Fibroblast of villous mesenchyme (primary cell): ENCODE measurements at regions not wholly inside any gene's neighbourhood (a gene's known extent, or its start where the extent isn't known, plus 50 kb on each side); places are given as distances from the start of the nearest gene placed in this dataset.
A peak's percentile ranks its signal among the peaks of the same experiment; 100 is the strongest.

Source experiments
- DNase-seq: peaks from one replicate; pipeline ENCODE4 v3.0.0-alpha.2; 2010; ENCODE audit warnings: low read depth
- H3K4me3 ChIP-seq: 2 replicates; pipeline ENCODE4 v1.5.1; 2011; ENCODE audit warnings: low read depth, mild to moderate bottlenecking, low read length
- TF ChIP-seq, protein P1 (sequence below): IDR thresholded peaks from 2 replicates; pipeline ENCODE4 v1.5.1; 2012; ENCODE audit warnings: low read depth, mild to moderate bottlenecking, low read length; ENCODE audit not compliant: insufficient read depth

DNA sequence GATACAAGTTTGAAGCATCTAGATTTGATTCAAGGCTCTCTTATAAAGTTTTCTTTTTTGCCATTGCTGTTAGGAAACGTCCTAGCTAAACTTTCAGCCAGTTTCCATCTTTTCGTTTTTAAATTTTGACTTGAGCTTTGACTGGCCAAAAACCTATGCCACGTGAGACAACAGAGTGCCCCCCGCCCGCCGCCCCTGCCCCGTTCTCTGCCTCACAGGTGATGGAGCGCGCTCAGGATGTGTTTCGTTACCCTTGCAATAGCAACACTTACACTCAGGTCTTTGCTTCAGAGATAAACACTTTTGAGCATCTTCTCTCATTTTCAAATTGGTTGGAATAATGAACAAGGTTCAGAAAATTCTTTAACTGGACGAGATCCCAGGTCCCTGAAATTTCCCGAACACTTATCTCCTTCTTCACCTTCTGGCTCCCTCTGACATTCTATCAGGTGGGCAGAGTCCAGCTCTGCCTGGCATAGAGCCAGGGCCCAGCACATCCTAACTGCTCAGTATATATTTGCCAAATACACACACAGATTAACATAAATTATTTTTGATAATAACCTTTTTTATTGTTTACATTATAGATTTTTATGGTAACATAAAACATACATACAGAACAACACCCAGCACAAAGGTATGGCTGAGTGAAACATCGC, 301.1 kb downstream of the IRS2 start:
- TF ChIP-seq, protein P1, sequence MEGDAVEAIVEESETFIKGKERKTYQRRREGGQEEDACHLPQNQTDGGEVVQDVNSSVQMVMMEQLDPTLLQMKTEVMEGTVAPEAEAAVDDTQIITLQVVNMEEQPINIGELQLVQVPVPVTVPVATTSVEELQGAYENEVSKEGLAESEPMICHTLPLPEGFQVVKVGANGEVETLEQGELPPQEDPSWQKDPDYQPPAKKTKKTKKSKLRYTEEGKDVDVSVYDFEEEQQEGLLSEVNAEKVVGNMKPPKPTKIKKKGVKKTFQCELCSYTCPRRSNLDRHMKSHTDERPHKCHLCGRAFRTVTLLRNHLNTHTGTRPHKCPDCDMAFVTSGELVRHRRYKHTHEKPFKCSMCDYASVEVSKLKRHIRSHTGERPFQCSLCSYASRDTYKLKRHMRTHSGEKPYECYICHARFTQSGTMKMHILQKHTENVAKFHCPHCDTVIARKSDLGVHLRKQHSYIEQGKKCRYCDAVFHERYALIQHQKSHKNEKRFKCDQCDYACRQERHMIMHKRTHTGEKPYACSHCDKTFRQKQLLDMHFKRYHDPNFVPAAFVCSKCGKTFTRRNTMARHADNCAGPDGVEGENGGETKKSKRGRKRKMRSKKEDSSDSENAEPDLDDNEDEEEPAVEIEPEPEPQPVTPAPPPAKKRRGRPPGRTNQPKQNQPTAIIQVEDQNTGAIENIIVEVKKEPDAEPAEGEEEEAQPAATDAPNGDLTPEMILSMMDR: no peak
- H3K4me3 ChIP-seq: no peak overlapping the region
- DNase-seq: no peak

DNA sequence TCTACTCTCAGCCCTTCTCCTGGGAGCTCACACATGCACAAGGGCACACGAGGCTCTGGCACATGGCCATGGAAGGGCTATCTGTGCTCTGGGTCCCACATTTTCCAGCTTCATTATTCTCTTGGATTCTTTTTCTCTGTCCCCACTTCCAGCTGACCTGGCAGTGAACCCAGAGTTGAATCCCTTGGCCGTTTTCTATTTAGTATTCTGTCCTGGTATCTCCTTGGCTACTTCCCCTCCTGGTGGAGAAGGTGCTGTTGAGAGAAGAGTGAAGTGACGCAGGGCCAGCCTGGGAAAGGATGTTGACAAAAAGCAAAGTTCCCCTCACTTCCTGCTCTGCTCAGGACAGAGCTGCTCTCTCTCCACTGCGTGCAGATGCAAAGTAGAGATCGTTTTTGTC, 303.1 kb downstream of the IRS2 start:
- no peak overlapping the region for H3K4me3 ChIP-seq
- DNase-seq: no peak
- TF ChIP-seq, protein P1: no peak

DNA sequence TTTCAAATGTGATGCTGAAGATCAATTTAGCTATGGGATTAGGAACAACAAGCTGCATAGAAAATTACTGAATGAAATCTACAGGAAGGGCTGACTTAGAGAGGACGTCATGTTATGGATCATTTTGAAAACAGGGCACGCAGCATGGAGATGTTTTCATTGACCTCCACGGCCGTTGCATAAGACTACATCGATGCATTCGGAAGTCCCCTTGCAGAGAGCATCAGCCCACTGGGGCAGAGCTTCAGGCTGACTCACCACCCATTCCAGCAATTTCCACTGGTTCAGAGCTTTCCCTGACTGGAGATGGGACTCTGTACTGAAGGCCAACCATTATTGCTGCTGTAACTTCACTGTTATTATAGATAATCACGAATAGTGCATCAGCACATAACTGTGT, 305.3 kb downstream of the IRS2 start:
- TF ChIP-seq, protein P1: no peak
- DNase-seq: peak; percentile 93

DNA sequence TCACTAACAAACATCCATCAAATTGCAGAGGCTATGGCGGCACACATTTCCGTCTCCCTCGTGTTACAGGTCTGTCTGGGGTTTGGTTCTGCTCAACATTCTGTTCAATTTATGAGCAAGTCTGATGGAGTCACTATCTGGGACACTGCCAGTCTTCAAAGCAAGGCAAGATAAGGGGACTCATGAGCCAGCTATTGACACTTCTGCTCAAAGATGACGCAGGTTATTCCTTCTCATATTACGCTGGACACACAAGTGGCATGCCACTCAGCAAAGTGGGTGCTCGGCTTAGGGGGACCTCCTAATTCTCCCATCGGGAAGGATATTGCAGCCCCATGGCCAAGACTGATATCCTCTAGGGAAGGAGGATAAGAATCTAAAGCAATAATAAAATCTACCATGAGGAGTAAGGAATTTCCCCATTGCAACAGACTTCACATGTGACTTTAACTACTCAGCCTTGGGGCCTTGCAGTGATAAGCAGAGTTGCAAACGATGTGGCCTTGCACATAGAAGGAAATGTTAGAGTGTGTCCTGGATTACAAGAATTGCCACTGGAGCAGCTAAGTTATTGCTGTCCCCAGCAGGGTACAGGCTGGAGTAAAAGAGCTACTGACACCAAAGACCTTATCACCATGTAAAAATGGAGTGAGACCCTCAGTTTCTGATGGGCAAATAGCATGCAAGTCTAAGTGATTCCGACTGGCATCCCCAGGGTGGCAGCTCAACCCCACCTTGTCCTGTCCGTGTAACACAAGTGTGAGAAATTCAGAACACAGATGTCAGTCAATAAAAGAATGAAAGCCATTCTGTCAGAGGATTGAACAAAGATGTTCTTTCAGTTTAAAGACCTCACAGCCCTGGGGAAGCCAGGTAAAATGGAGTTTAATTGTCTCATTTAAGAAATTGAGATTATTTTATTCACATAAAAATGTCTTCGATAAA, 306.1 kb downstream of the IRS2 start:
- DNase-seq: peak; percentile 90
- no peak overlapping the region for H3K4me3 ChIP-seq
- TF ChIP-seq, protein P1: no peak

More for the DNA sequence above, 305.3 kb downstream of the IRS2 start:
- H3K4me3 ChIP-seq: no peak overlapping the region

DNA sequence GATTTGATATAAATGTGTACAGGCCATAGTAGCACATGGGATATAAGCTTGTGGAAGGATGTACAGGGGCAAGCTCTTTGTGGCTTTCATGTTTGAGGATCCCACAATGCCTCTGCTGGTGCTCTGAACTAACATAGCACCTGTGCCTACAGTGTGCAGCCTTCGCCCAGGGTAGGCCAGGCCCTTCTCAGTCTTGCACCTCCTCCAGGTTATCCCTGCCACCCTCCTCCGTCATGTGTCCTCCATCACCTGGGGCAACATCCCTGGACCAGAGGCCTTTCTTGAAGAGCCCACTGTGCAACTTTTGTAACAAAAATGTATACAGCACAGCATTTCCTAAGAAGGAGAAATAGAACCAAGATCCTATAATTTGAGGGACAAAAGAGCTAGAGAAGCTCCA, 306.8 kb downstream of the IRS2 start:
- DNase-seq: no peak
- TF ChIP-seq, protein P1: no peak
- no peak overlapping the region for H3K4me3 ChIP-seq

DNA sequence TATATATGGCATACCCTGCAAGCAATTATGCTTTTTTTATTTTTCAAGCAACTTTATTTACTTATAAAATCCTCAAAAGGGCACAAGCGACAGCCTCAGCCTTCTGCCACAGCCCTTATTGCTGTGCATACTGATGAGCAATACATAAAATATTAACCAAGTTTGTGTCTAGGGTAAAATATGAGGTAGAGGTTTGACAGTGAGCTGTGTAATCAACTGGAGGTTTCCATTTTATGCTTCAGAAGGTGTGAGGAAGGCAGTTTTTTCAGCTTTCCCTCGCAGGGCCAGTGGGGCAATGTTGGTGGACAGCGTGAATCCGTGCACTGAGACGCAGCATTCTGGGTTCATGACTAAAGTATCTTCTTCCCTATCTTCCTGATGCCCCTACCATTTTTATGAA, 310.4 kb downstream of the IRS2 start:
- H3K4me3 ChIP-seq: no peak overlapping the region
- TF ChIP-seq, protein P1: no peak
- DNase-seq: no peak
